HL-60 (cell line): ENCODE measurements at regions not wholly inside any gene's neighbourhood (a gene's known extent, or its start where the extent isn't known, plus 50 kb on each side); places are given as distances from the start of the nearest gene placed in this dataset.

Experiments
- DNase-seq, 2 experiments: peaks; one replicate each; pipeline ENCODE4 v3.0.0-alpha.2; 2010 to 2020; ENCODE audit warnings: low read depth in 1 of 2, low spot score in 1 of 2
- H3K27ac ChIP-seq: fragments of 250-450 bp; sonication (Bioruptor Pico); replicated peaks from 2 replicates; pipeline ENCODE4 v1.5.1; 2020; ENCODE audit warnings: mild to moderate bottlenecking, moderate library complexity
- H3K27me3 ChIP-seq: fragments of 250-450 bp; sonication (Bioruptor Pico); 2 replicates; pipeline ENCODE4 v1.5.1; 2021; ENCODE audit warnings: mild to moderate bottlenecking, moderate library complexity; ENCODE audit not compliant: insufficient read depth, poor library complexity, severe bottlenecking
- H3K4me3 ChIP-seq: replicated peaks from 2 replicates; pipeline ENCODE4 v1.5.1; 2011; ENCODE audit warnings: mild to moderate bottlenecking, control low read depth, low read length; ENCODE audit not compliant: insufficient read depth
- CTCF ChIP-seq: IDR thresholded peaks from one replicate; pipeline ENCODE4 v1.5.1; 2011; ENCODE audit warnings: low read length, control low read depth, inconsistent platforms; ENCODE audit not compliant: insufficient read depth
- GABPA ChIP-seq: IDR thresholded peaks from 2 replicates; pipeline ENCODE4 v1.6.1; 2012; ENCODE audit warnings: low read depth
- POLR2AphosphoS5 ChIP-seq: IDR thresholded peaks from 2 replicates; pipeline ENCODE4 v1.6.1; 2012; ENCODE audit warnings: low read depth
- SPI1 ChIP-seq: IDR thresholded peaks from 2 replicates; pipeline ENCODE4 v1.6.1; 2012; ENCODE audit warnings: low read depth, mild to moderate bottlenecking, borderline replicate concordance
- TF ChIP-seq, protein P1 (sequence below): IDR thresholded peaks from 2 replicates; pipeline ENCODE4 v1.6.1; 2012; ENCODE audit warnings: low read depth; ENCODE audit not compliant: insufficient replicate concordance

- H3K4me3 ChIP-seq: no peak overlapping the region
- no peaks in the 10 kb centered on the region for H3K27me3 ChIP-seq
- H3K27ac ChIP-seq: no peak overlapping the region
- DNase-seq: no peak
- no peak for TF ChIP-seq POLR2AphosphoS5
- TF ChIP-seq, protein P1, sequence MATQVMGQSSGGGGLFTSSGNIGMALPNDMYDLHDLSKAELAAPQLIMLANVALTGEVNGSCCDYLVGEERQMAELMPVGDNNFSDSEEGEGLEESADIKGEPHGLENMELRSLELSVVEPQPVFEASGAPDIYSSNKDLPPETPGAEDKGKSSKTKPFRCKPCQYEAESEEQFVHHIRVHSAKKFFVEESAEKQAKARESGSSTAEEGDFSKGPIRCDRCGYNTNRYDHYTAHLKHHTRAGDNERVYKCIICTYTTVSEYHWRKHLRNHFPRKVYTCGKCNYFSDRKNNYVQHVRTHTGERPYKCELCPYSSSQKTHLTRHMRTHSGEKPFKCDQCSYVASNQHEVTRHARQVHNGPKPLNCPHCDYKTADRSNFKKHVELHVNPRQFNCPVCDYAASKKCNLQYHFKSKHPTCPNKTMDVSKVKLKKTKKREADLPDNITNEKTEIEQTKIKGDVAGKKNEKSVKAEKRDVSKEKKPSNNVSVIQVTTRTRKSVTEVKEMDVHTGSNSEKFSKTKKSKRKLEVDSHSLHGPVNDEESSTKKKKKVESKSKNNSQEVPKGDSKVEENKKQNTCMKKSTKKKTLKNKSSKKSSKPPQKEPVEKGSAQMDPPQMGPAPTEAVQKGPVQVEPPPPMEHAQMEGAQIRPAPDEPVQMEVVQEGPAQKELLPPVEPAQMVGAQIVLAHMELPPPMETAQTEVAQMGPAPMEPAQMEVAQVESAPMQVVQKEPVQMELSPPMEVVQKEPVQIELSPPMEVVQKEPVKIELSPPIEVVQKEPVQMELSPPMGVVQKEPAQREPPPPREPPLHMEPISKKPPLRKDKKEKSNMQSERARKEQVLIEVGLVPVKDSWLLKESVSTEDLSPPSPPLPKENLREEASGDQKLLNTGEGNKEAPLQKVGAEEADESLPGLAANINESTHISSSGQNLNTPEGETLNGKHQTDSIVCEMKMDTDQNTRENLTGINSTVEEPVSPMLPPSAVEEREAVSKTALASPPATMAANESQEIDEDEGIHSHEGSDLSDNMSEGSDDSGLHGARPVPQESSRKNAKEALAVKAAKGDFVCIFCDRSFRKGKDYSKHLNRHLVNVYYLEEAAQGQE: no peak
- TF ChIP-seq CTCF: no peak
- TF ChIP-seq GABPA: no peak
- TF ChIP-seq SPI1: no peak
These were observed 429.2 kb upstream of the EEF2KMT start for GRCh38 chr16:5526826-5527225.

DNA sequence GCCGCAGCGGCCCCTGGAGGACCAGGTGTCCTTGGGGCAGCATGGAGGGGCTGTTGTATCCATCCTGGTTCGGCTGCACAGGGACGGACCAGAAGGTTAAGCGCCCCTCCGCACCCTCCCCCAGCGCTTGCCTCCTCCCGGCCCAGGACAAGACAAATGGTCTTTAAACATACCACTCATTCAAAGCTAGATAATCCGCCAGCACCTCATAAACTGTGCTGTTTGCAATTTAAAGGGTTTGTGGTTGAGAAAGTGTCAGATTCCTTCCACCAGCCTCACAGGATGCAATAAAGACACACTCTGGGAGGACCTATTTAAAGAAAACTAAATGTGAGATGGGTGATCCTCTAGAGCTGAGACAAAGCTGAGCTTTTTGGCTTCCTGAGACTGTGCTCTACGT lies 426.2 kb upstream of the EEF2KMT start:
- no peak overlapping the region for H3K27ac ChIP-seq
- no peaks in the 10 kb centered on the region for H3K27me3 ChIP-seq
- no peak for TF ChIP-seq SPI1
- TF ChIP-seq CTCF: no peak
- no peak for TF ChIP-seq POLR2AphosphoS5
- no peak for TF ChIP-seq GABPA
- TF ChIP-seq, protein P1: no peak
- DNase-seq: no peak
- no peak overlapping the region for H3K4me3 ChIP-seq

DNA sequence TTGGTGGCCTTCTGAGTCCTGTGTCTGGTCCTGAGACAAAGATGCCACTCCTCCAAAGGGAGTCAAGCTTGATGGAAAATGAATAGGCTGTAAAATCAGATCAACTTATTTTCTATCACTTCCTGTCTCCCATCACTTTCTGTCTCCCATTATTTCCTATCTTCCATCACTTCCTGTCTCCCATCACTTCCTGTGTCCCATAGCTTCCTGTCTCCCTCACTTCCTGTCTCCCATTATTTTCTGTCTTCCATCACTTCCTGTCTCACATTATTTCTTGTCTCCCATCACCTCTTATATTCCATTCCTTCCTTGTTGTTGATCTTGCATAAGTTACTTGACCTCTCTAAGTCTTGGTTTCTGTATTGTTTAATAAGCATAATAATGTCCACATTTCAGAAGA lies 418.5 kb upstream of the EEF2KMT start:
- H3K27ac ChIP-seq: no peak overlapping the region
- TF ChIP-seq POLR2AphosphoS5 (no peak), CTCF (no peak), GABPA (peak; percentile 73), SPI1 (no peak)
- no peaks in the 10 kb centered on the region for H3K27me3 ChIP-seq
- no peak for DNase-seq
- H3K4me3 ChIP-seq: no peak overlapping the region

DNA sequence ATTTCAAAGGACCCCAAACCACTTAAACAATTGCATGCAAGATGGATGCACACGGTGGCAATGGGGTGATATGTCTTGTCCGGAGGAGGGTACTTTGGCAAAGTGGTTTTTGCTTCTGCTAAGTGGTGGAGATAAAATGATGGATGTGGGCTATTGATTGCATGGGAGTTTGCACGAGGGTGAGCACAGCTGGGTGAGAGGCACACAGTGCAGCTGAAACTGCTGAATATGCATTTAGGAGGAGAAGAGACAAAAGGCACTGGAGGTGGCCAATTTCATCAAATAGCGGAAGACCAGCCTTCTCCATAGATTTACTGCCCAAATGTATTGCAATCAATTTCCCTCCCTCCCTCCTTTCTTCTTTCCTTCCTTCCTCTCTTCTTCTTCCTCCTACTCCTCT lies 414.4 kb upstream of the EEF2KMT start:
- no peak overlapping the region for H3K27ac ChIP-seq
- H3K27me3 ChIP-seq: no peaks in the 10 kb centered on the region
- no peak for DNase-seq
- no peak overlapping the region for H3K4me3 ChIP-seq
- TF ChIP-seq POLR2AphosphoS5: no peak
- TF ChIP-seq GABPA: no peak
- TF ChIP-seq, protein P1: no peak
- no peak for TF ChIP-seq CTCF
- no peak for TF ChIP-seq SPI1
